MM.1S (cell line): ENCODE measurements at regions not wholly inside any gene's neighbourhood (a gene's known extent, or its start where the extent isn't known, plus 50 kb on each side); places are given as distances from the start of the nearest gene placed in this dataset.

Source experiments
- CTCF ChIP-seq: fragments of 300-600 bp; sonication (generic); IDR thresholded peaks from 2 replicates; pipeline ENCODE4 v1.5.1; 2016; ENCODE audit warnings: antibody characterized with exemption, low read length, mixed read lengths
- EZH2phosphoT487 ChIP-seq: fragments of 300-600 bp; sonication (generic); IDR thresholded peaks from 2 replicates; pipeline ENCODE4 v1.6.1; 2018; ENCODE audit warnings: antibody characterized with exemption, low read length

GRCh38 chr12:131370321-131370720 is 340.6 kb upstream of the SFSWAP start:
- TF ChIP-seq CTCF, result no peak
- TF ChIP-seq EZH2phosphoT487, result no peak
